K562 (cell line): ENCODE measurements at regions not wholly inside any gene's neighbourhood (a gene's known extent, or its start where the extent isn't known, plus 50 kb on each side); places are given as distances from the start of the nearest gene placed in this dataset.

Source experiments
- ATAC-seq: fragments of 200-7000 bp; cut with Tn5 transposase; 3 replicates; pipeline ENCODE4 v1.9.1; 2020; ENCODE audit warnings: moderate library complexity
- BruUV-seq: library from RNA; stranded (reverse); fragments of 400-500 nt; replicated peaks from 2 replicates; lab custom pipeline; 2021; lab: Mats Ljungman, UMichigan
- CTCF ChIA-PET: fragments of 300-600 bp; formaldehyde crosslinking; extraction: SDS; loops from one replicate; lab custom pipeline; 2021; ENCODE audit warnings: low intra/inter-chr PET ratio; lab: Yijun Ruan, JAX
- POLR2A ChIA-PET: fragments of 300-600, 350-650 bp; sonication (Branson Sonifier 250); formaldehyde crosslinking; extraction: SDS; loops from one replicate; lab custom pipeline; 2021; ENCODE audit warnings: antibody characterized with exemption, inconsistent platforms; lab: Yijun Ruan, JAX
- DNase-seq, 4 experiments: peaks; one replicate each; pipeline versions ENCODE4 v3.0.0 to v3.0.0-alpha.2; 2011 to 2018; ENCODE audit warnings: low spot score in 3 of 4, mixed read lengths in 3 of 4; ENCODE audit errors: extremely low read depth in 1 of 4
- FAIRE-seq: peaks from 2 replicates; lab custom pipeline; 2011; peaks lifted over from hg19 to GRCh38; lab: Jason Lieb, UNC
- H2AFZ ChIP-seq: 2 replicates; pipeline ENCODE4 v1.6.0; 2011; ENCODE audit warnings: low read depth, low read length, control low read depth, inconsistent platforms
- H3K27ac ChIP-seq: fragments of 200-600 bp; 3 replicates; pipeline ENCODE4 v1.8.0; 2011; ENCODE audit warnings: low read depth, mild to moderate bottlenecking, control low read depth, inconsistent platforms, low read length, moderate library complexity, mixed read lengths; ENCODE audit errors: extremely low read depth
- H3K27me3 ChIP-seq, 2 experiments: fragments of 300-600 bp in 1 of 2; 2 replicates in 1 of 2; 3 replicates in 1 of 2; pipeline versions ENCODE4 v1.6.0 to v1.8.0; 2011; ENCODE audit warnings: inconsistent platforms in 2 of 2, low read length in 2 of 2, mild to moderate bottlenecking in 1 of 2, mixed read lengths in 1 of 2, moderate library complexity in 1 of 2; ENCODE audit not compliant: control insufficient read depth in 2 of 2, insufficient read depth in 2 of 2
- H3K36me3 ChIP-seq: fragments of 300-600 bp; 3 replicates; pipeline ENCODE4 v1.8.0; 2011; ENCODE audit warnings: mild to moderate bottlenecking, low read length, inconsistent platforms; ENCODE audit not compliant: control insufficient read depth, insufficient read depth
- H3K4me1 ChIP-seq, 2 experiments: fragments of 200-600 bp in 1 of 2; replicated peaks in 1 of 2; 2 replicates in 1 of 2; 3 replicates in 1 of 2; pipeline versions ENCODE4 v1.5.1 to v1.8.0; 2011; ENCODE audit warnings: inconsistent platforms in 2 of 2, low read length in 2 of 2, mild to moderate bottlenecking in 1 of 2, mixed read lengths in 1 of 2, moderate library complexity in 1 of 2; ENCODE audit not compliant: control insufficient read depth in 2 of 2, insufficient read depth in 2 of 2
- H3K4me2 ChIP-seq: 2 replicates; pipeline ENCODE4 v1.6.1; 2011; ENCODE audit warnings: low read length, control low read depth, inconsistent platforms, mixed read lengths; ENCODE audit not compliant: insufficient read depth
- H3K4me3 ChIP-seq: fragments of 200-600 bp; sonication (generic), shearing (Covaris generic); 2 replicates; pipeline ENCODE4 v1.5.1; 2016; ENCODE audit warnings: control low read depth, inconsistent platforms
- H3K79me2 ChIP-seq: fragments of 200-600 bp; 3 replicates; pipeline ENCODE4 v1.8.0; 2011; ENCODE audit warnings: low read length, inconsistent platforms; ENCODE audit not compliant: control insufficient read depth, insufficient read depth
- H3K9ac ChIP-seq, 2 experiments: 2 replicates each; pipeline versions ENCODE4 v1.6.0 to v1.6.1; 2011; ENCODE audit warnings: low read depth in 2 of 2, low read length in 2 of 2, control low read depth in 1 of 2, inconsistent platforms in 1 of 2, mild to moderate bottlenecking in 1 of 2, mixed read lengths in 1 of 2; ENCODE audit not compliant: insufficient read depth in 1 of 2
- H3K9me1 ChIP-seq: one replicate; pipeline ENCODE4 v1.6.0; 2011; ENCODE audit warnings: inconsistent platforms, mild to moderate bottlenecking, low read length, moderate library complexity; ENCODE audit not compliant: control insufficient read depth, insufficient read depth
- H3K9me3 ChIP-seq: replicated peaks from 2 replicates; pipeline ENCODE4 v1.5.1; 2011; ENCODE audit warnings: low read depth, low read length, inconsistent platforms; ENCODE audit not compliant: control insufficient read depth, insufficient read depth
- H4K20me1 ChIP-seq: replicated peaks from 2 replicates; pipeline ENCODE4 v1.6.1; 2011; ENCODE audit warnings: low read length, inconsistent platforms, mixed read lengths; ENCODE audit not compliant: control insufficient read depth, insufficient read depth
- E2F6 ChIP-seq, 2 experiments: IDR thresholded peaks; 2 replicates each; pipeline ENCODE4 v1.6.1; 2011; ENCODE audit warnings: borderline replicate concordance in 1 of 2, control low read depth in 1 of 2, low read depth in 1 of 2, low read length in 1 of 2, mild to moderate bottlenecking in 1 of 2, mixed read lengths in 1 of 2, moderate library complexity in 1 of 2; ENCODE audit not compliant: insufficient read depth in 1 of 2, insufficient read length in 1 of 2, poor library complexity in 1 of 2, severe bottlenecking in 1 of 2; ENCODE audit errors: extremely low read depth in 1 of 2
- EHMT2 ChIP-seq: fragments of 450-650 bp; IDR thresholded peaks from 2 replicates; pipeline ENCODE4 v1.6.1; 2018; ENCODE audit warnings: antibody characterized with exemption
- ELK3 ChIP-seq: fragments of 450-650 bp; formaldehyde crosslinking; IDR thresholded peaks from 2 replicates; pipeline ENCODE4 v1.4.0; 2020; ENCODE audit warnings: mild to moderate bottlenecking
- NFATC3 ChIP-seq: fragments of 450-650 bp; IDR thresholded peaks from 2 replicates; pipeline ENCODE4 v1.6.1; 2017; ENCODE audit warnings: mild to moderate bottlenecking
- NR3C1 ChIP-seq: sonication (generic); formaldehyde crosslinking; IDR thresholded peaks from 2 replicates; pipeline ENCODE4 v1.8.1; 2022; ENCODE audit warnings: missing genetic modification reagents
- TCF7L2 ChIP-seq: fragments of 150-350 bp; IDR thresholded peaks from 2 replicates; pipeline ENCODE4 v1.6.1; 2016; ENCODE audit warnings: low read depth, mild to moderate bottlenecking, low read length, moderate library complexity
- ZNF76 ChIP-seq: fragments of 250-450 bp; sonication (Bioruptor Pico); IDR thresholded peaks from 2 replicates; pipeline ENCODE4 v1.4.0; 2020; ENCODE audit warnings: mild to moderate bottlenecking, moderate library complexity, borderline replicate concordance
- WGBS: fragments of 100-300 bp; shearing (Covaris generic); methylation state at CpG from one replicate; pipeline ENCODE4 v1.1.6; 2016; ENCODE audit warnings: low coverage, mixed read lengths; ENCODE audit not compliant: insufficient coverage; ENCODE audit errors: missing lambda C conversion rate; 5-methylcytosine and 5-hydroxymethylcytosine counted together
- in situ Hi-C: fragments of 300-500 bp; cut with MboI; formaldehyde crosslinking; loops from 4 replicates; pipeline ENCODE4 v1.15.0; 2018; ENCODE audit warnings: inconsistent platforms, mixed read lengths
- intact Hi-C: fragments of 100-400 bp; cut with micrococcal nuclease; formaldehyde crosslinking; loops from 2 replicates; pipeline ENCODE4 v1.14.2; 2022

- ATAC-seq (no peak), DNase-seq (no peak), FAIRE-seq (no peak)
- TF ChIP-seq E2F6 (IDR thresholded peaks at IDR 0.05; ENCODE audit: borderline replicate concordance in 1 of 2, extremely low read depth in 1 of 2, insufficient read depth in 1 of 2, insufficient read length in 1 of 2, low read depth in 1 of 2, low read length in 1 of 2, poor library complexity in 1 of 2, severe bottlenecking in 1 of 2) (no peak), NR3C1 (CRISPR knock-in tag) (no peak), ZNF76 (CRISPR knock-in tag) (no peak), ELK3 (CRISPR knock-in tag) (no peak), TCF7L2 (no peak), NFATC3 (no peak), EHMT2 (no peak)
- Histone ChIP-seq H3K27me3 (no peaks in the 10 kb centered on the region), H3K9me3 (no peaks in the 10 kb centered on the region), H3K4me3 (no peak overlapping the region), H3K79me2 (no peaks in the 10 kb centered on the region), H3K27ac (no peak overlapping the region), H3K4me1 (no peaks in the 10 kb centered on the region), H4K20me1 (no peaks in the 10 kb centered on the region), H2AFZ (no peak overlapping the region), H3K9me1 (no peaks in the 10 kb centered on the region), H3K9ac (no peak overlapping the region), H3K4me2 (no peak overlapping the region), H3K36me3 (no peaks in the 10 kb centered on the region)
- in situ Hi-C loops (no loop called here), intact Hi-C loops (no loop called here)
- ChIA-PET POLR2A (interaction anchor here (1.0 kb wide), 1 partner anchor 12 kb away, joined by 3 read pairs; no protein-coding TSS in a partner anchor), CTCF (no interaction called here)
- 0% methylated on average over 3 of the region's 4 CpGs for WGBS
- no TSS peak for BruUV-seq
Observed at GRCh38 chr10:121284936-121285335, 313.3 kb downstream of the FGFR2 start.
